Activated naive CD8-positive, alpha-beta T cell treated with anti-CD3 and anti-CD28 coated beads, Interleukin-2, amount 50 U/mL, for 16 hours (primary cell): ENCODE measurements at regions not wholly inside any gene's neighbourhood (a gene's known extent, or its start where the extent isn't known, plus 50 kb on each side); places are given as distances from the start of the nearest gene placed in this dataset.
"Not testable (repeated sequence)": the region's sequence is repeated elsewhere in the genome, so short reads cannot be mapped to it uniquely, and the experiment has no call there.

ENCODE experiments used
- DNase-seq: peaks from one replicate; pipeline ENCODE4 v3.0.0-alpha.2; 2020; ENCODE audit warnings: low read depth, low spot score

GRCh38 chr22:49394116-49394785, 433.4 kb downstream of the BRD1 start:
- DNase-seq, result no peak

- no peak for DNase-seq
These were observed 434.1 kb downstream of the BRD1 start for GRCh38 chr22:49393526-49393925.

GRCh38 chr22:49392841-49393510, 434.7 kb downstream of the BRD1 start:
- no peak for DNase-seq

GRCh38 chr22:49392247-49392646, 435.4 kb downstream of the BRD1 start:
- no peak for DNase-seq

- no peak for DNase-seq
These were observed 436.2 kb downstream of the BRD1 start for GRCh38 chr22:49391436-49391835.

- DNase-seq, result no peak
These were observed 436.7 kb downstream of the BRD1 start for GRCh38 chr22:49390954-49391353.

- not testable (repeated sequence) for DNase-seq
These were observed 443.8 kb downstream of the BRD1 start for GRCh38 chr22:49383909-49384308.

- no peak for DNase-seq
These were observed 445.3 kb downstream of the BRD1 start for GRCh38 chr22:49382451-49382735.

GRCh38 chr22:49381595-49382450, 445.9 kb downstream of the BRD1 start:
- DNase-seq, result no peak

GRCh38 chr22:49380828-49381114, 446.9 kb downstream of the BRD1 start:
- no peak for DNase-seq

GRCh38 chr22:49380095-49380827, 447.4 kb downstream of the BRD1 start:
- no peak for DNase-seq

GRCh38 chr22:49377306-49377705, 450.4 kb downstream of the BRD1 start:
- no peak for DNase-seq

GRCh38 chr22:49373801-49374226, 453.9 kb downstream of the BRD1 start:
- no peak for DNase-seq

- no peak for DNase-seq
These were observed 454.4 kb downstream of the BRD1 start for GRCh38 chr22:49373289-49373666.

- DNase-seq, result no peak
These were observed 455.0 kb downstream of the BRD1 start for GRCh38 chr22:49372530-49373288.

GRCh38 chr22:49372111-49372529, 455.6 kb downstream of the BRD1 start:
- no peak for DNase-seq

- DNase-seq, result no peak
These were observed 456.2 kb downstream of the BRD1 start for GRCh38 chr22:49371325-49372110.

GRCh38 chr22:49370627-49371301, 456.9 kb downstream of the BRD1 start:
- no peak for DNase-seq

- DNase-seq, result no peak
These were observed 457.7 kb downstream of the BRD1 start for GRCh38 chr22:49369726-49370626.
